Right atrium auricular region (tissue), 2 donors: ENCODE measurements at regions not wholly inside any gene's neighbourhood (a gene's known extent, or its start where the extent isn't known, plus 50 kb on each side); places are given as distances from the start of the nearest gene placed in this dataset.
A peak's percentile ranks its signal among the peaks of the same experiment; 100 is the strongest.

Experiments used
- DNase-seq: peaks from one replicate; pipeline ENCODE4 v3.0.0-alpha.2; 2019; ENCODE audit warnings: low spot score
- H3K27ac ChIP-seq, 2 donors: fragments of 200-600 bp; sonication (generic); 1 replicate in 1 of 2; 2 replicates in 1 of 2; pipeline ENCODE4 v1.5.1; 2016 to 2019
- H3K27me3 ChIP-seq, 2 donors: fragments of 200-600 bp; sonication (generic); one replicate each; pipeline versions ENCODE4 v1.5.1 to v1.6.0; 2017 to 2019
- H3K36me3 ChIP-seq: fragments of 200-600 bp; sonication (generic); one replicate; pipeline ENCODE4 v1.5.1; 2016
- H3K4me1 ChIP-seq, 2 donors: fragments of 200-600 bp; sonication (generic); one replicate each; pipeline versions ENCODE4 v1.5.1 to v1.6.0; 2017 to 2019
- H3K4me3 ChIP-seq, 2 donors: fragments of 200-600 bp; sonication (generic); 1 replicate in 1 of 2; 2 replicates in 1 of 2; pipeline ENCODE4 v1.5.1; 2017 to 2019; ENCODE audit warnings: mild to moderate bottlenecking in 1 of 2, moderate library complexity in 1 of 2
- H3K9me3 ChIP-seq, 2 donors: fragments of 200-600 bp; sonication (generic); one replicate each; pipeline ENCODE4 v1.5.1; 2019
- TF ChIP-seq, protein P1 (sequence below), 2 donors: fragments of 200-600 bp; sonication (generic); IDR thresholded peaks; one replicate each; pipeline ENCODE4 v1.5.1; 2019; ENCODE audit warnings: antibody characterized with exemption in 2 of 2

DNA sequence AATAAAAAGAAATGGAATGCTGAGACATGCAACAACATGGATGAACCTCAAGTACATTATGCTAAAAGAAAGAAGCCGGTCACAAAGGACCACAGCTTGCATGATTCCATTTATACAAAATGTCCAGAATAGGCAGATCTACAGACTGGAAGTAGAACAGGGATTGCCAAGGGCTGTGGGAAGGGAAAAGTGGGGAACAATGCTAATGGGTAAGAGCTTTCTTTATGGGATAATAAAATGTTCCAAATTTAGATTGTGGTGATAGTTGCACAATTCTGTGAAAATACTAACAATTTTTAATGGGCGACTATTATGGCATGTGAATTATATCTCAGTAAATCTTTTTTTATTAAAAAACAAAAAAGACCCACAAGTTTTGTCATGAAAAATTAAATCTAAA lies 106.2 kb downstream of the TMCO5A start:
- TF ChIP-seq, protein P1, sequence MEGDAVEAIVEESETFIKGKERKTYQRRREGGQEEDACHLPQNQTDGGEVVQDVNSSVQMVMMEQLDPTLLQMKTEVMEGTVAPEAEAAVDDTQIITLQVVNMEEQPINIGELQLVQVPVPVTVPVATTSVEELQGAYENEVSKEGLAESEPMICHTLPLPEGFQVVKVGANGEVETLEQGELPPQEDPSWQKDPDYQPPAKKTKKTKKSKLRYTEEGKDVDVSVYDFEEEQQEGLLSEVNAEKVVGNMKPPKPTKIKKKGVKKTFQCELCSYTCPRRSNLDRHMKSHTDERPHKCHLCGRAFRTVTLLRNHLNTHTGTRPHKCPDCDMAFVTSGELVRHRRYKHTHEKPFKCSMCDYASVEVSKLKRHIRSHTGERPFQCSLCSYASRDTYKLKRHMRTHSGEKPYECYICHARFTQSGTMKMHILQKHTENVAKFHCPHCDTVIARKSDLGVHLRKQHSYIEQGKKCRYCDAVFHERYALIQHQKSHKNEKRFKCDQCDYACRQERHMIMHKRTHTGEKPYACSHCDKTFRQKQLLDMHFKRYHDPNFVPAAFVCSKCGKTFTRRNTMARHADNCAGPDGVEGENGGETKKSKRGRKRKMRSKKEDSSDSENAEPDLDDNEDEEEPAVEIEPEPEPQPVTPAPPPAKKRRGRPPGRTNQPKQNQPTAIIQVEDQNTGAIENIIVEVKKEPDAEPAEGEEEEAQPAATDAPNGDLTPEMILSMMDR (IDR thresholded peaks at IDR 0.05): no peak
- Histone ChIP-seq H3K27me3 (no peaks in the 10 kb centered on the region), H3K9me3 (no peaks in the 10 kb centered on the region), H3K4me1 (peaks cover 0 to 7% of the 10 kb centered on the region in 2 donors), H3K27ac (no peak overlapping the region), H3K4me3 (no peak overlapping the region), H3K36me3 (no peaks in the 10 kb centered on the region)
- no peak for DNase-seq

DNA sequence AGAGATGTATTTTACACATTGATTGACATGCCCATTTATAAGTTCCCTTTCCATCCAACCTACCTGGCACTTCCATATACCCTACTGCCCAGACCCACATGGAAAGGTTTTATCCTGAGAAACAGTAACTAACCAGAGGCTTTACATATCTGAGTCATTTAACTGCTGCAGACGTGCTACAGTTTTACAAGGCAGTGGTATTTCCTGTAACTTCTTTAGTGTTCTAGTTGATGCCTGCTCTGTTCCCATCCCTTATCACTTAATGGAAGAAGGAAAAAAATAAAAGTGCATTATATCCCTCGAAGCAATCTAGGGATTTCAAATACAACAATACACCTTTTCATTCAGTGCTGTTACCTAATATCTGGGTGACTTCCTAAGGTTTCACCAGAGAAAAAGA lies 107.1 kb downstream of the TMCO5A start:
- TF ChIP-seq, protein P1 (IDR thresholded peaks at IDR 0.05): no peak
- Histone ChIP-seq H3K27me3 (no peaks in the 10 kb centered on the region), H3K9me3 (no peaks in the 10 kb centered on the region), H3K27ac (no peak overlapping the region), H3K4me1 (peaks cover 0 to 7% of the 10 kb centered on the region in 2 donors), H3K4me3 (no peak overlapping the region), H3K36me3 (no peaks in the 10 kb centered on the region)
- no peak for DNase-seq

DNA sequence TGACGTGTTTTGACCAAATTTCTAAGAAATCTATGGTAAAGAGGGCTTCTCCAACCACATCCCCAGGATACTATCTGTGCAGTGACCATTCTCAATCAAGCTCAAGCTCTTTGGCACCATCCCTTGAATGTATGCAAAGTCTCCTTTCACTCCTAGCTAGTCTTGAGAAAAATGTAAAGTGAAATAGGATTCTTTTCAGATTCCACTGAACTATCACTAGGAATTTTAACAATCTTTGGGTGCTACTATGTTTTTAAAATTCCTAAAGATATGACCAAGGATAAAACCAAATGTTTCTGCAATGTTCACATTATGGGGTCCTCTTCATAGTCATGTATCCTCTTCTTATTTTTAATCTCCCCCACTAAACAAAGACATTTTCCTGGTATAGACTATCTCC lies 107.8 kb downstream of the TMCO5A start:
- no peak for DNase-seq
- Histone ChIP-seq H3K36me3 (no peaks in the 10 kb centered on the region), H3K27me3 (no peaks in the 10 kb centered on the region), H3K9me3 (no peaks in the 10 kb centered on the region), H3K27ac (no peak overlapping the region), H3K4me3 (no peak overlapping the region), H3K4me1 (peaks cover 0 to 7% of the 10 kb centered on the region in 2 donors)
- TF ChIP-seq, protein P1 (IDR thresholded peaks at IDR 0.05): no peak

DNA sequence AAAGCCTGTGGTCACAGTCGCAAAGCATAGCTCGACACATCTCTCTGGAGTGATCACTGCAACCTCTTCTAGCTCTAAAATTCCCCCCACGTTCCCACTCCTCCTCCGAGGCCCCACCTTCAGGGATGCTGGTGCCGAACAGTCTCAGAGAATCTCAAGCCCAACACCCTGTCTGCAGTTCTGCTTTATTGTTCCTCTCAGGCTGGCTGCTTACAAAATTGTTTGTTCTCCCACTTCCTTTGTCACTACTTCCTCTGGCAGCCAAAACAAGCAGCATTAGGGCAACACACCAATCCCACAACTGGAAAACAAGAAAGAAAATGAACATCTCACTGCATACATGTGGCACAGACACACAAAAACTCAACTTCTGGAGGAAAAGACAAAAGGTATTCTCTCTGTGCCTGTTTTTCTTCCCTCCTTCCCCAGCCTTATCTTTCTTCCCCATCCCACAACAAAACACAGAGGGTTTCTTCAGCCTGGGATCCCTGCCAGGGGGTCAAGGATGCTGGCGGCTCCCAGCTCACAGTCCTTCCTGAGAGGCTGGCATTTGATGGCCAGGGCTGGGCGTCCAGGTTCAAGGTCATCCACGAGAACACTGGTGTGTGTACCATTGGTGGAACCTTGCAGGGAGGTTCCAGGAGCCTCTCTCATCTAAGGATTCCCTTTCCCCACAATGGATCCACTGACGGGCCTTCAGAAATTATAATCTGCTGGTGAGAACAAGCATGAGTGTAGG lies 108.4 kb downstream of the TMCO5A start:
- peaks cover 0 to 7% of the 10 kb centered on the region in 2 donors for H3K4me1 ChIP-seq
- H3K27ac ChIP-seq: peak overlapping the region in 1 of 2 donors; percentile 29
- H3K27me3 ChIP-seq: no peaks in the 10 kb centered on the region
- H3K9me3 ChIP-seq: no peaks in the 10 kb centered on the region
- no peaks in the 10 kb centered on the region for H3K36me3 ChIP-seq
- H3K4me3 ChIP-seq: no peak overlapping the region
- no peak for DNase-seq
- TF ChIP-seq, protein P1 (IDR thresholded peaks at IDR 0.05): no peak

DNA sequence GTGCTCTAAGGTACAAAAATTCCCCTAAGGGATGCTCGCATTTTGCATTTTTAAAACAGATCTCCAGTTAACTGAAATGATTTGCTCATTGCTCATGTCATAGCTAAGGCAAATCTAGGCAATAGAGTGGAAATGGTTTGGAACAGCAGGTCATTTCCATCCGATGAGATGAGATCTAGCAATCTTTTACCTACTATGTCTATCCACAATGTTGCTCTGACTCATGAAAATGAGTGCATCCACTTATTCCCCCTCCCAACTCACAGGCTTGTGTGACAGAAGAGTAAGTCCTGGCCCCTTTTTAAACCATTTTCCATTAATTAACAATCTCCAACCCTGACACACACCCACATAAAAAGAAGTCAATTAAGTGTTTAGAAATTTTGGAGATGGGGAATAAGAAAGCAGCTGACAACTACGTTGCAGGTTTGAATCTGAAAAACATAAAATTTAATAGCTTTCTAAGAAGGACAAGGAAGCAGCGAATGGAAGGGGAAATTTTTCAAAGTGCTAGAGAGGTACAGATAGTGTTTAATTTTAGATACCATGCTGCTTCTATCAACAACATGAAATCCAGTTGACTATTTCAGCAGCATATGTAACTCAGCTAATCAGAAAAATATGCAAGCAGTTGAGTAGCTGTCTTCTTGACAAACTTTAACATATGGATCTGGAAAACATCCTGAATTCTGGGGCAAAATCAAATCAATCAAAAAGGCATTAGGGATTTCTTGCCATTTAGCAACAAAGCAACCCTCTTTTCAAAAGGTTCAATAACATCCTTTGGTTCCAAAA lies 112.0 kb downstream of the TMCO5A start:
- DNase-seq: no peak
- Histone ChIP-seq H3K27me3 (no peaks in the 10 kb centered on the region), H3K9me3 (no peaks in the 10 kb centered on the region), H3K4me3 (no peak overlapping the region), H3K36me3 (no peaks in the 10 kb centered on the region), H3K4me1 (peaks cover 0 to 7% of the 10 kb centered on the region in 2 donors), H3K27ac (no peak overlapping the region)
- TF ChIP-seq, protein P1 (IDR thresholded peaks at IDR 0.05): no peak
